GM21390 (cell line): ENCODE measurements at regions not wholly inside any gene's neighbourhood (a gene's known extent, or its start where the extent isn't known, plus 50 kb on each side); places are given as distances from the start of the nearest gene placed in this dataset.
"Not testable (repeated sequence)": the region's sequence is repeated elsewhere in the genome, so short reads cannot be mapped to it uniquely, and the experiment has no call there.

ENCODE experiments used
- ATAC-seq: cut with Tn5 transposase; IDR thresholded peaks from one replicate; pipeline ENCODE4 v1.9.1; 2021; ENCODE audit not compliant: unreplicated experiment

DNA sequence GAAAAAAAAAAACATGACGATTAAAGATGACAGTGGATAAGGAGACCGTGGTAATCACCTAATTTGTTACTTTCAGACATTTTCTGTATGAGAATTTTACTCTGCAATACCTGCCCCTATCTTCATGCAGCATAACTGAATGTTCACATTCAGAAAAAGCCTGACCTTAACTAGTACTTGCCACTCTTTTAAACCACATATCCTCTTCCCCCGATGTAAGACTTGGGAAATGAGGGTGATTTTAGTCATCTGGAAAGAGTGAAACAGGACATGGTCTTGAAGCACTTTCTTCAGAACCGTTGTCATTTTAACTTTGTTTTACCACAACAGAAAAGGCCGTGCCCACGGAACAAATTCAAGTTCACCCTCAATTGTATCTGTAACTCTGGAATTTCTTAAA is 318.5 kb downstream of the BCL2L11 start:
- not testable (repeated sequence) for ATAC-seq

DNA sequence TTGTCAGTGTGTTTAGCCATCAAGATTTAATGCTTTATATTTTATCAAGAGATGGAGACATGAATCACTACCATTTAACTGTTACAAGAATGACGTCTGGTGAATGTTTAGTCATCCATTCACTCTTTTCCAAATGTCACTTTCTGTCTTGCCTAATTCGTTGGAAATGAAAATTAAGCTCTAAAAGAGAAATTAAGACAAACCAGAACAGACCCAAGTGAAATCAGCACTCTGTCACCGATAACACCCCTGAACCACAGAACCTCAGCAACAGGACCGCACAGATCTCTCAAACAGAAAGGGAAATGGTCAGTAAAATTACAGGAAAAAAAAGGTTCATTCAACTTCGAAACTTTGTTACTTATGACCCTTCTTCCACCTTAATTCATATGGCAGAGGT is 320.9 kb downstream of the BCL2L11 start:
- ATAC-seq: not testable (repeated sequence)

DNA sequence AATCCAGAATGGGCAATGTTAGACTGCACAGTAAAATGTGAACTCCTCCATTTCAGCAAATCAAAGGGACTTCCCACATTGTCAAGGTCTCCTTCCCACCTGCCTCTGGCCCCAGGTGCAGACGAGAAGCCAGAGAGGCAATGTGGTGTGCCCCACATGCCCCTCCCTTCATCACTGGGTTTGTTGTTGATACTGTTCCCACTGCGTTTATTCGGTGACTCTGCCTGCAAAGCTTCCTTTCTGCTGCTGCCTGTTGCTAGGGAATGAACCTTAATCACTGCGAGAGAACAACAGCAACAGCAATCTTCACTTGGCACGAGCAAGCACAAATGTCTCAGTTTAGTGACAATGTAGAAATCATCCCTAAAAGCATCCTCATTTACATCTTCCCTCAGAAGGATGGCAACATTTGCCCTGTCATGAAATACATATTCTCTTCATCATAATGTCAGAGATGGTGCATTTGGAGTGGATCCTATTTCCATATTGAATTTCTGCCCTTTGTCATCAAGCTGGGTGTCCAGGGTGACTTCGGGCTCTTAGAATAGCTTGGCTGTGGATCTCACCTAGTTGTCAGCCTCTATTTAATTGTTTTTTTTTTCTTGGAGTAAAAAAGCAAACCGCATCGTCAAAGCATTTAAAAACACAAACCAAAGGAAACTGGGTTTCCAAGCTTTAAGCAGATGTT is 322.2 kb downstream of the BCL2L11 start:
- ATAC-seq: not testable (repeated sequence)

DNA sequence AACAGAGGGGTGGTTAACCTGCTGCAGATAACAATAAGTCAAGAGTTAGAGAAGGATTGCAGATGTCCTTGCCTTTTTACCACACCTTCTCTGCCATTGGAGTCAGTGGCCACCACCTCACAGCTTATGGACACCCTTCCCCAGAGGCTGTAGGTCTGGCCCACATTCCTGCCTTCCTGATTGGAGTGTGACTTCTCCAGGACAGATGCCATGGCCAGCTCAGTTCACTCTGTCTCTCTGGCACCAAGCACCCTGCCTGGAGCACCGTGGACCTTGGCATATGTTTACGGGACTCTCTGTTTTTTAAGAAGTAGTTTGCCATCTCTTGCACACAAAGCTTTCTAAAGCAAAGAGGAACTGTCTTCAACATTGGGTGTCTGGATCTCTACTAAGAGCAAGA is 323.8 kb downstream of the BCL2L11 start:
- ATAC-seq: not testable (repeated sequence)

DNA sequence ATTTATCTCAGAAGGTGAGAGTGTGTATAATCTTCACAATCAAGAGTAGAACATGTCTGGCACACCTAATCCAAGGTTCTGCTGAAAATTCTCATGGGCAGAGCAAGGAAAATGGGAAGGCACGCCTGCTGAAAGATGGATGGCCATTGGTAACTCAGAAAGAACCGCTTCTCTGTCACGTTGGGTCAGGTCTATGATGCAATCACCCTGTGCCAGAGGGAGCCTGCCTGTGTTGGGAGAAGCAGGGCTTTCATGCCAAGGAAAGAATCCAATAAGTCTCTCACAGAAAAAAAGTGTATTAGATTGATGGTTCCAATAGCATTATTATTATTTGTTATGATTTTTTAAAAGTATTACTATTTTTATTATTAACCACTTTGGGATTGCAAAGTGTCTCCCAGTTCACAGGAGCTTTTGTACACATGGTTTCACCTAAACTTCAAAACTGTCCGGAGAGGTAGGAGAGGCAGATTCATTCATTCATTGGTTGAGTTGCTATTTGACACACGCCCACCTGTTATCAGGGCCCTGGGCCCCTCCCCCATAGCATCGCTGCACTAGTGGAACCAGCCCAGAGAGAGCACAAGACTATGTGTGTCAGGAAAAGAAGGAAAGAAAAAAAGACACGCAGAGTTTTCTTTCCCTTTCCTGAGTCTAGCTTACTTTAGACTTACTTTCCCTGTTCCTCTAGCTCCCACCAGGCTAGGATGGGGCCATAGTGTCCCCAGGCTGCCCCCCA is 324.6 kb downstream of the BCL2L11 start:
- ATAC-seq: not testable (repeated sequence)

DNA sequence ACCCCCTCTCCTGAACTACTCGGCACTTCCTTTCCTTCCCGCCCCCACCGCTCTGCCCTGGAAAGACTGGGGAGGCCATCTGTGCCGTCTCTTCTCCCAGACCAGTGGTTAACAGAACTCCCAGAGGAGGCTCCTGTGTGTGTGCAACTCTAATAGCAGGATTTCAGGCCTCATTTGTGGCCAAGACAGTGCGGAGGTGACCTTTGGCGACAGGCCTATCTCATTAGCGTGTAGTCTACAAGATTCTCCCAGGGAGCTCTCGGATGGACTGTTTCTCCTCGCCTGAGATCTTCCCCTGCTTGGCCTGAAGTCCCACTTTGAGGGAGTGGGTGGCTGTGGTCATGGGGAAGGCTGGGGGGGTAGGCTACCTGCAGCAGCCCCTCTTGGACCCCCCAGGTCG is 325.2 kb downstream of the BCL2L11 start:
- ATAC-seq: not testable (repeated sequence)

DNA sequence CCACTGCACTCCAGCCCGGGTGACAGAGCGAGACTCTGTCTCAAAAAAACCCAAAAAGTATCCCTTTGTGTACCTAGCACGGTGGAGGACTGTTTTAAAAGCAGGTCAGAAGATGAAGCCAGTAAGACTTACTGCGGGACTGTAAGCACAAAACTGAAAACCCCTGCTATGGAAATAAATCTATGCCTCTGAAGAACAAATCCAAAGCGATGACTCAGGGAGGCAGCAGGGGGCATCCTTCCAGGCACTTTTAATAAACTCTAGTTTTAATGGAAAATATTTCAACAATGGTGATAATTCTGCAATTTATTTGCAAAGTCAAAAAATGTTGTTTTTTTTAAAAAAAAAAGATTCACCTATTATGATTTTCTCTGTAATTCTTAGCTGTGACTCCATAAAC is 326.8 kb downstream of the BCL2L11 start:
- not testable (repeated sequence) for ATAC-seq

DNA sequence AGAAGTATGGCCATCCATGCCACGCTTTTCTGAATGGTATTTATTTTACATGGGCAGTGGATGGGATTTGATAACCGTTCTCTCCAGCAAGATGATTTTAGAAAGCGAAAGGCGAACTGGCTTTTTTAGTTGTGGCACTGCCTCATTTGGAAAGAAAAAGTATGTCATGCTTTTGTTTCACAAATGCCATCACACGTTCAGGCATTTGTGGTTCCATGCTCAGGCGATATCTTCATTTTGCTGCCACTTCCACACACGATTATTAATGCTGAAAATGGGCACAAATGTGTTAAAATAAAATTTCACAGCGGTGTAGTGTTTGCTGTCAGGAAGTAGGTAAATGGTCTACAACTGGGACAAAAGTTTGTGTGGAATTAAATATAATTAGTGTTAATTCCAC is 328.1 kb downstream of the BCL2L11 start:
- not testable (repeated sequence) for ATAC-seq

DNA sequence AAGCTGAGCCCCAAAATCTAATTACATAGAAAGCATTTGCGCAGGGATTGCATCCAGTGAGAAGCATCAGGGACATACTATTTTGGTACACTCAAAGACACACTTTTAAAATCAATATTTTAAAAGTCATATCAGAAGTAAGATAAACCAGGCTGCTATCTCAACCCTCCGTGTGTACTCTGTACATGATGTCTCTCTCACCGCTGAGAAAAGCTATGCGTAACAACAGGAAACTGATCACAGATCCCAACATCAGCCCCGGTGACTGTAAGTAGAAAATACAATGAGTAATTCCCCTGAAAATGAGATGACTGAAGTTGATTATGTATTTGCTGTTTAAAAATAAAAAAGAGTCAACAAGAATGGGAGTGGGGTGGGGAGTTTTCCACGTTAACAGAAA is 329.8 kb downstream of the BCL2L11 start:
- ATAC-seq: not testable (repeated sequence)

DNA sequence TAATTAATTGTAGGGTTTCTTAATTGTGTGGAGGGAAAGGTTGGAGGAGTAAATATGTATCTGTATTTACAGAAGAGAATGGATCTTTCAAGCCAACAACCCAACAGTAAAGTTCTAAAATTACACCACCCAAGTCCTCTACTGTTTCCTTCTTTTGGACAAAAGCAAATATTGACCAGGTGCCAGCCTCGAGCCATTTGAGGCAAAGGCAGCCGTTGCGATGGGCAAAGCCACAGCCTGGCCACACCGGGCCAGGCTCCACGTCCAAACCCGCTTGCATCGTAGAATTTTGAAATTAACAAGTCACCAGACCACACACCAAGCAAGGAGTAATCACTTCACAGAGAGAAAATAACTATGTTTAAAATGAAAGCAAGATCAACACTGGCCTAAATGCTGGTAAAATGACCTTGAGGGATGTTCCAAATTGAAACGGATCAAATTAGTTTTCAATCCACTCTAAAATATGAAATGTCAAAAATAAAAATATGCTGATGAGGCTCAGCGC is 331.0 kb downstream of the BCL2L11 start:
- not testable (repeated sequence) for ATAC-seq

DNA sequence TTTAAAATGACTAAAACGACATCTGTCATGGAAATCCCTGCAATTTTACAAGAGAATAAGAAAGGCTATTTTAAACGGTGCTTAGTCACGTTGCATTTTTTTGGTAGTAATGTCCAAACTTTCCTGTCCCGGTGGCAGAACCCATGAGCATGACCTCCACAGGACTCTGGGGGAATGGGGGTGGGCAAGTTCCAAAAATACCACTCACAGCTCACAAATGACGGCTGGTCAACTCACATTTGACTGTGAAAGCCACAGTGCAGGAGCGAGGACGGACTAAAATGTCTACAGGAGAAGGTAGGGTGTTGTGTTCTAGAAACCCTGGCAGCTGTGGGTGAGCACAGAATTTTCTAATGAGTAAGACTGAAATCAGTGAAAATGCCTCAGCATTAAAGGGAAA is 331.5 kb downstream of the BCL2L11 start:
- peak; percentile 74 for ATAC-seq

DNA sequence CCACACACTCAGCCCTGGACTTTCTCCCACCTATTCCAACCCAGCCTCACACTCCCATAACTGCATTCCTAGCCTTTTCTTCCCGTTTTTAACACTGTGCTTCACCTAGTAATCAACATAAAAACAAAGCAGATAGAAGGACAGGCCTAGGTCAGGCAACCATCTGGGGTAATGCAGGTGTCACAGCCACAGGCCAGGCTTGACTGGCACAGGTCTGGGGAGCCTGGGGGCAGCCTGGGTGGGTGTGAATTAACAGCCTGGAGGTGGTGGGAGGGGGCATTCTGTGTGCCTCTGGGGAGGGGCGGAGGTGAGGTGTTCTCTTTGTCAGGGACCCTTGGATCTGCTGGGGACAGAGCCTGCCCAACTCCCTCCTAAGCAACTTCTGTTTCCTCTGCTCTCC is 332.6 kb downstream of the BCL2L11 start:
- not testable (repeated sequence) for ATAC-seq

DNA sequence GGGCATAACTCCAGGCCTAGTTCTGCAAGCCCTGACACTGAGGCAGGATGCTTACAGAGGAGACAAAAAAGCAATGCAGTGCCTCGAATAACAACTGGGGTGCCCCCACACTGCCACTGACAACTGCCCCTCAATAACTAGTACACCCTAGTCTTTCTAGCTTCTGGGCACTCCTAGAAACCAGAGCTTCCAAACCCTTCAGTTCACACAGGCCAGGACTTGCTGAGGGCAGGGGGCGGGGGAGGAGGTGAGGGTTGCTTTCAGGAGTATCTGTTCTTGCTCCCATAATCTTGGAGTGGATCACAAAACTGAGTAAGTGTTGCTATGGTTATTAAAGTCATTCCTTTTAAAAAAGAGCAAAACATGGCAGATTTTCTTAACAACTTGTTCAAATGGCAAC is 333.1 kb downstream of the BCL2L11 start:
- ATAC-seq: not testable (repeated sequence)

DNA sequence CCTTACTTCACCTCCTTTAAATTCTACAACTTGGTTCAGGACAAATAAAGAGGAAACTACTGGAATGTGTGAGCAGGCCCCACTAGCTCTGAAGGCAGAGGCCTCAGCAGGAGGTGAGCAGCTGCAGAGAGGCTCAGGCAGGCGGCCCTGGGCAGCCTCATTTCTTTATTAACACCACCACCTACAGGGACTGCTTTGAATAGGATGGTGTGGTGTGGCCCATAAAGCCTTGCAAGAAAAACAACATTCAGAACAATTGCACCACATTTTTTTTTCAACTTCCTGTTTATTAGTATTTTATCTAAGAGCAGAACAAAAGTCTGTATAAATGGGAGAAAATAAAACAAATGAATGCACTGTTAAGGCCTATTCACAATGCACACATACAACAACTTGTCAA is 333.7 kb downstream of the BCL2L11 start:
- ATAC-seq: peak; percentile 67

DNA sequence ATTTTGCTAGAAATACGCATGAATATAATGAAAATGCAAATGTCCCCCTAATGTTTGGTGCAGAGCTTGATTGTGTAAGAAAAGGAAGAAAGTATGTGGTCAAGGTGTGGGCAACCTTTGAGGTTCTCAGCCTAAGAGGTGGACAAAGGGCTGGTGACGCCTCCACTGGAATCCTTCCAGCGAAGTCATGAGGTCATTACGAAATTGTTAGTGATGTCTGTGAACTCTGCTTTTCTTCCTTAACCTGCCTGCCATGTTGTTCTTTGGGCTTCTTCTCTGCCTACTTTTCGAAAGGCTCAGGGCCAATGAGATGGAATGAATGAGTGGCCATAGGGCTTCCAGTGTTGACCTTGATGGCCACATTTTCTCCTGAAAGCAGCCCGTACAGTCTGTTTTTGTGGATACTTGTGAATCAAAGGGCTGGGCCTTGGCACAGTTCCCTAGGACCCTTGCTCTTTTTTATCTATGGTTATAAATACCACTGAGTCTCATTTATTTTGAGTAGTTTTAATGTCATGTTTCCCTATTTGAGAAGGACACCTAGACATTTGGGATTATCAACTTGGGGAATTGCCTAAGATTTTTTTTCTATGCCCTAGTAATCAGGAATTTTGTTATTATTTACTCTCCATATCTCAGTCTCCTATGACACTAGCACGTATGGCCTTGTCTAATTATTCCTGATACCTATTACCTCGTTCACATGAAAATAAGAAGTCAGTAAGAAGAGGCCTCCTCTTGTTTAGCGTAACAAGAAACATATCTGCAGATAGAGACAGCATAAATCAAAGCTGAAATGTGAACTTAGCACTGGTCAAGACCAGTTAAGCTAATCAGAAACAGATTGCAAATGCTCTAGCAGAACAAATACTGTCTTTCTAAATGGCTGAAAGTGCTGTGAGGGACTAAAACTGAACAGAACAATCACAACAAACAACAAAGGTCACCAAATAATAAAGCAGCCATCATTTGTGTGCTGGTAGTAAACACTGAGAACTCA is 334.6 kb downstream of the BCL2L11 start:
- not testable (repeated sequence) for ATAC-seq

DNA sequence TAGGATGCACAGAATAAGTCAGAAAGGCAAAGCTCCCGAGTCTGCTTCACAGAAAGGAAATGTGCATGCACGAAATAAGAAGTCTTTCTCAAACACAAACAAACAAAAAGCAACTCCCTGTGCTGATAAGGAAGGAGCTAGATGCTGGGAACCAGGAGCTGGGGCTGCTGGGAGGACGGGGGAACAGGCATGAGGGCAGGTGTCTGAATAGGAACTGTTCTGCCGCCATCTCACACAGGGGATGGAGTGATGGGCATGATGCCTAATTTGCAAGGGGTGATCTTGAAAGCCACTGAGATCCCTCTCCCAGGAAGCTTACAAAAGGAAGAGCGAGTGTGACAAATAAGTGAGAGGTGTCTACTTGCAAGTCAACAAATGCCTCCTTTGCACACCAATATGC is 336.5 kb downstream of the BCL2L11 start:
- ATAC-seq: not testable (repeated sequence)

DNA sequence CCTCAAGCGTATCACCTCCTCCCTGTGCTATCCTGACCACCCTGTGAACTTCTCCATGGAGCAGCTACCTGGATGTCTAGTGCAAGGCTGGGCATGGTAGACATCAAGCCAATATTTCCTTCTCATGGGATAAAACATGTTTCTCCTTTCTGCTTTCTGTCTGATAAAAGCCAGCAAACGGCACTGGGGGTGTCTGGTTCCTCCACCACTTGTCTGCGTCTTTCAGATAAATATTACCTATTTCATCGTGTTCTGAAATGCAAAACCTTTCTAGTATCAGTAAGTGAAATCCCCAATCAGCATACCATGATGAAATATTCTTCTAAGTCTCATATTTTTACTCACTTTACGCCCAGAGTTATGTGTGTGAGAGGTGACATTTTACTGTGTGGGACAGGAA is 340.2 kb downstream of the BCL2L11 start:
- not testable (repeated sequence) for ATAC-seq

DNA sequence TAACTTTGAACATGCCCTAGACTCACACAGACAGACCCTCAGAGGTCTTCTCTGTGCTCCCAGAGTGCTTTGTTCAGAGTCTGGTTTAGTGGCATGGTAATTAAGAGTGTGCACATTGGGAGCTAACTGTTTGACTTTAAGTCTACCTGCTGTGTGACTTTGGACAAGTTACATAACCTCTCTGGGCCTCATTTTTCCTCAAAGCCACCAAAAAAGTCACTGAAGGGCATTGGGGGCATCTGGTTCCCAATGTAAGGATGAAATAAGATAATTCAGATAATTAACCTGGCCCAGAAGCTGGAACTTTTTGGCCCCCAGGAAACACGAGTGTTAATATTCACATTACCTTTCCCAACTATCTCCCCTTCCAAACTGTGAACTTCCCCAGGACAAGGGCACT is 341.1 kb downstream of the BCL2L11 start:
- ATAC-seq: not testable (repeated sequence)

DNA sequence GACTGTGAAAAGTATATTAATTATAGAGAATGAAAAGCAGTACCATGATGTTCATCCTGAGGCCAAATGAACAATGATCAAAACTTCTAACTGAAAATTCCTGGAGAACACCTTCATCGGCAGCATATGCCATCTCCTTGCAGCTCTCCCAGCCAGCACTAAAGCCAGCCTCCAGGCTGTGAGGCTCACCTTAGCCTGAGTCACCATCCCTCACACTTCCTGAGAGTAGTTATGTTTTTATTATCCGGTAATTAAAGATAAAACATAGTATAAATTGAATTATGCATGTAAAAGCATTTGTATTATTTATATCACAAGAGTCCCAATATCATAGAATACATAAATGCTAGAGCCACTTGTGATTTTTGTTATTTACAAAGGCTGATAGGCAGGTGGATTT is 341.9 kb downstream of the BCL2L11 start:
- ATAC-seq: not testable (repeated sequence)

DNA sequence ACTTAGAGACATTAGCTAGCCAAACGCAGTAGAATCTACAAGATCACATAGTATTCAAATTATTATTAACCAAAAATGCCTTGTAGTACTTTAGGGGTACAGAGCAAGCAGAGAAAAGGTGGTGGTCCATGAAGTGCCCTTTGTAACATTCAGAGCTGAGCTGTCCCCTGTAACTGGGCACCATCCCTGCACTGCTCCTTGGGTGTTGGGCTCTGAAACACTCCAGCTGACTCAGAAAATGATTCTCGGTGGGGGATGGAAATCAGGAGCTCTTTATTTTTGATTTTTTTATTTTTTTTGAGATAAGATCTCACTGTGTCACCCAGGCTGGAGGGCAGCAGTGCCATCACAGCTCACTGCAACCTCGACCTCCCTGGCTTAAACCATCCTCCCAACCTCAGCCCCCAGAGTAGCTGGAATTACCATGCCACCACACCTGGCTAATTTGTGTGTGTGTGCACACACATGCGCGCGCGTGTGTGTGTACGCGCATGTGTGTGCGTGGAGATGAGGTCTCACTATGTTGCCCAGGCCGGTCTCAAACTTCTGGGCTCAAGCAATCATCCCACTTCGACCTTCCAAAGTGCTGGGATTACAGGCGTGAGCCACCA is 342.6 kb downstream of the BCL2L11 start:
- not testable (repeated sequence) for ATAC-seq

DNA sequence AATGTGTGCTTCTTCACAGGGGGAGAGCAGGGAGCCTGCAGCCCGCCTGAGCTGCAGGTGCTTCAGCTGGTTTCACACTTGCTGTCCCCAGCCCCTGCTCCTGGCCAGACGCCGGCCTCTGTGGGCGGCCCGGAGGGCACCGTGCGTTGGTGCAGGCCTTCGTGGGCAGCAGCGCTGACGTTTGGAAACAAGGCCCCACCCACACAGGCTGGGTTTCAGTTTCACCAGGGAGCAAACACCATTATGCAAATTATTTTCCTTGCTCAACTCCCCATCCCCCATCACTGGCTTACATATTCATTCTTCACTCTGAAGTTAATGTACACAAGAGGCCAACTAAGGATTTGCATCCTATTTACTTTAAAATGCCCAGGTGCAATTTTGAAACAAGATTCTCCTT is 343.2 kb downstream of the BCL2L11 start:
- peak; percentile 91 for ATAC-seq
